ENCODE measurements at regions not wholly inside any gene's neighbourhood (a gene's known extent, or its start where the extent isn't known, plus 50 kb on each side); places are given as distances from the start of the nearest gene placed in this dataset.

GRCh38 chr10:10813656-10814055 is 204.0 kb upstream of the CELF2 start:
- DNase-seq: peak; percentile 81

GRCh38 chr10:10814069-10814468 is 203.6 kb upstream of the CELF2 start:
- peak; percentile 51 for DNase-seq

GRCh38 chr10:10816447-10816846 is 201.2 kb upstream of the CELF2 start:
- no peak for DNase-seq

- DNase-seq: no peak
These were observed 200.1 kb upstream of the CELF2 start for GRCh38 chr10:10817609-10818008.

- DNase-seq: no peak
These were observed 199.6 kb upstream of the CELF2 start for GRCh38 chr10:10818082-10818481.

- DNase-seq: no peak
These were observed 198.3 kb upstream of the CELF2 start for GRCh38 chr10:10819206-10819856.

- DNase-seq: no peak
These were observed 195.7 kb upstream of the CELF2 start for GRCh38 chr10:10821926-10822325.

- peak; percentile 78 for DNase-seq
These were observed 193.0 kb upstream of the CELF2 start for GRCh38 chr10:10824591-10825148.

- DNase-seq: no peak
These were observed 191.5 kb upstream of the CELF2 start for GRCh38 chr10:10826125-10826524.

- DNase-seq: no peak
These were observed 189.0 kb upstream of the CELF2 start for GRCh38 chr10:10828623-10829022.

- no peak for DNase-seq
These were observed 188.1 kb upstream of the CELF2 start for GRCh38 chr10:10829576-10829975.

GRCh38 chr10:10830293-10830986 is 187.2 kb upstream of the CELF2 start:
- peak; percentile 75 for DNase-seq

GRCh38 chr10:10831085-10831484 is 186.6 kb upstream of the CELF2 start:
- DNase-seq: no peak

- no peak for DNase-seq
These were observed 183.7 kb upstream of the CELF2 start for GRCh38 chr10:10833955-10834354.

- no peak for DNase-seq
These were observed 173.4 kb upstream of the CELF2 start for GRCh38 chr10:10844251-10844650.

GRCh38 chr10:10845185-10845584 is 172.5 kb upstream of the CELF2 start:
- DNase-seq: no peak

- no peak for DNase-seq
These were observed 171.7 kb upstream of the CELF2 start for GRCh38 chr10:10845826-10846503.

GRCh38 chr10:10846504-10846900 is 171.2 kb upstream of the CELF2 start:
- no peak for DNase-seq

GRCh38 chr10:10847387-10847786 is 170.3 kb upstream of the CELF2 start:
- DNase-seq: no peak

GRCh38 chr10:10848488-10849111 is 169.1 kb upstream of the CELF2 start:
- DNase-seq: no peak

- no peak for DNase-seq
These were observed 168.4 kb upstream of the CELF2 start for GRCh38 chr10:10849306-10849705.

- no peak for DNase-seq
These were observed 167.5 kb upstream of the CELF2 start for GRCh38 chr10:10850214-10850613.

Measured in muscle of arm (tissue), 1 donor.